Upper lobe of left lung (tissue), 6 donors: ENCODE measurements at regions not wholly inside any gene's neighbourhood (a gene's known extent, or its start where the extent isn't known, plus 50 kb on each side); places are given as distances from the start of the nearest gene placed in this dataset.

Experiments used
- ATAC-seq, 2 donors: fragments of 200-7000 bp; cut with Tn5 transposase; one replicate each; pipeline ENCODE4 v1.9.1; 2022; ENCODE audit warnings: mild to moderate bottlenecking in 2 of 2, moderate library complexity in 2 of 2; ENCODE audit not compliant: low FRiP score in 2 of 2
- DNase-seq, 2 donors: peaks; one replicate each; pipeline ENCODE4 v3.0.0-alpha.2; 2019 to 2020
- H3K27ac ChIP-seq, 4 donors: fragments of 200-600 bp; sonication (generic); one replicate each; pipeline ENCODE4 v1.5.1; 2016 to 2019
- H3K27me3 ChIP-seq, 4 donors: fragments of 200-600 bp; sonication (generic); one replicate each; pipeline ENCODE4 v1.5.1; 2017 to 2019
- H3K36me3 ChIP-seq, 4 donors: fragments of 200-600 bp; sonication (generic); one replicate each; pipeline ENCODE4 v1.5.1; 2016 to 2019
- H3K4me1 ChIP-seq, 4 donors: fragments of 200-600 bp; sonication (generic); one replicate each; pipeline ENCODE4 v1.5.1; 2018 to 2019
- H3K4me3 ChIP-seq, 4 donors: fragments of 200-600 bp; sonication (generic); one replicate each; pipeline ENCODE4 v1.5.1; 2017 to 2019; ENCODE audit warnings: mild to moderate bottlenecking in 2 of 4, moderate library complexity in 1 of 4
- H3K9me3 ChIP-seq, 4 donors: fragments of 200-600 bp; sonication (generic); one replicate each; pipeline ENCODE4 v1.5.1; 2018 to 2019
- EP300 ChIP-seq, 4 donors: sonication (generic); formaldehyde crosslinking; IDR thresholded peaks; one replicate each; pipeline ENCODE4 v1.5.1; 2017; ENCODE audit warnings: antibody characterized with exemption in 4 of 4, control low read depth in 2 of 4
- POLR2A ChIP-seq, 4 donors: fragments of 450-650 bp; IDR thresholded peaks; one replicate each; pipeline ENCODE4 v1.5.1; 2016 to 2017; ENCODE audit warnings: antibody characterized with exemption in 4 of 4, mild to moderate bottlenecking in 2 of 4
- POLR2AphosphoS5 ChIP-seq, 2 donors: sonication (generic); formaldehyde crosslinking; IDR thresholded peaks; one replicate each; pipeline ENCODE4 v1.5.1; 2017; ENCODE audit warnings: antibody characterized with exemption in 2 of 2
- WGBS, 2 donors: methylation state at CpG; one replicate each; pipeline ENCODE4 v1.1.5; 2017 to 2018; 5-methylcytosine and 5-hydroxymethylcytosine counted together
- TF ChIP-seq, protein P1 (sequence below), 6 experiments: fragments of 450-650 bp in 4 of 6; fragments of 200-600 bp in 2 of 6; sonication (generic) in 2 of 6; IDR thresholded peaks; one replicate each; pipeline ENCODE4 v1.5.1; 2016 to 2019; ENCODE audit warnings: antibody characterized with exemption in 6 of 6
- donor health status: DM: no; HTN: no; CAD: no; lungs with moderate emphysema.
- donor health status: DM: no; HTN: yes; CAD: no; lungs with severe emphysema.

DNA sequence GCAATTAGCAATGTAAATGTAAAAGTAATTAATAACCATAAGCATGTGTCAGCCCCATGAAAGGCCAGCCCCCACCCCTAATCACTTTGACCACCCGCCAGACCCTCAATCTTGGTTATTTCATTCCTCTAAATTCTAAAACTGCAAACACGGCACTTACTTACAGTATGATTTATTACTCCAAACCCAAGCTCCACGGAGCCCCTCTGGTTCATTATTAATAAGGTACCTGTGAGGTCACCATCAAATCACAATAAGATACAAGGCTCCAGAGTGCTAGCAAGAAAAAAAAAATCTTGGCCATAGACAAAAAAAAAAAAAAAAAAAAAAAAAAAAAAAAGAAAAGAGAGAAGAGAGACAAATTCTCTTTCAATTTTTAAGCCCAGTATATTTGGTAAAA, 879.5 kb downstream of the TDRD15 start:
- Histone ChIP-seq H3K27ac (no peak overlapping the region), H3K9me3 (no peaks in the 10 kb centered on the region), H3K4me1 (no peaks in the 10 kb centered on the region), H3K27me3 (no peaks in the 10 kb centered on the region), H3K4me3 (no peak overlapping the region), H3K36me3 (no peaks in the 10 kb centered on the region)
- DNase-seq = no peak
- TF ChIP-seq POLR2AphosphoS5 (IDR thresholded peaks at IDR 0.05) (no peak), EP300 (IDR thresholded peaks at IDR 0.05) (no peak), POLR2A (IDR thresholded peaks at IDR 0.05) (no peak)
- TF ChIP-seq, protein P1, sequence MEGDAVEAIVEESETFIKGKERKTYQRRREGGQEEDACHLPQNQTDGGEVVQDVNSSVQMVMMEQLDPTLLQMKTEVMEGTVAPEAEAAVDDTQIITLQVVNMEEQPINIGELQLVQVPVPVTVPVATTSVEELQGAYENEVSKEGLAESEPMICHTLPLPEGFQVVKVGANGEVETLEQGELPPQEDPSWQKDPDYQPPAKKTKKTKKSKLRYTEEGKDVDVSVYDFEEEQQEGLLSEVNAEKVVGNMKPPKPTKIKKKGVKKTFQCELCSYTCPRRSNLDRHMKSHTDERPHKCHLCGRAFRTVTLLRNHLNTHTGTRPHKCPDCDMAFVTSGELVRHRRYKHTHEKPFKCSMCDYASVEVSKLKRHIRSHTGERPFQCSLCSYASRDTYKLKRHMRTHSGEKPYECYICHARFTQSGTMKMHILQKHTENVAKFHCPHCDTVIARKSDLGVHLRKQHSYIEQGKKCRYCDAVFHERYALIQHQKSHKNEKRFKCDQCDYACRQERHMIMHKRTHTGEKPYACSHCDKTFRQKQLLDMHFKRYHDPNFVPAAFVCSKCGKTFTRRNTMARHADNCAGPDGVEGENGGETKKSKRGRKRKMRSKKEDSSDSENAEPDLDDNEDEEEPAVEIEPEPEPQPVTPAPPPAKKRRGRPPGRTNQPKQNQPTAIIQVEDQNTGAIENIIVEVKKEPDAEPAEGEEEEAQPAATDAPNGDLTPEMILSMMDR (IDR thresholded peaks at IDR 0.05) = no peak
- WGBS, 2 donors = 59 to 67% methylated on average over 3 of the region's 3 CpGs
- no peak for ATAC-seq

DNA sequence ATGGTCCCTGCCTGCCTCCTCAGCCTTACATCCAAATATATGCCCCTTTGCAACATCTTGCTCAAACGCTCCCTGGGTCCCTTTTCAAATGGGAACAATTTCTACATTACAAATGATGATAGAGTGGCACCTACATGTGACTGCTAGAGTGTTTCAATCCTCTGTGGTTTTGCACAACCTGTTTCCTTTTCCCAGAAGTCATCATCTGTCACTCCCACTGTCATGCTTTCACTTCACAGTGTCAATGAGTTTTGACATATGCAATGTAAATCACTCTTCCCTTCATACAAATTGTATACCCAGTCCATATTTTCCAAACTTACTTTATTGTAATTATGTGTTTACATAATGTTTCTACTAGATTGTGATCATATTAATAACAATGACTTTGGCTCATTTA, 887.3 kb downstream of the TDRD15 start:
- H3K27ac ChIP-seq = no peak overlapping the region
- H3K9me3 ChIP-seq = no peaks in the 10 kb centered on the region
- H3K4me3 ChIP-seq = no peak overlapping the region
- ATAC-seq (no peak), DNase-seq (no peak)
- no peaks in the 10 kb centered on the region for H3K4me1 ChIP-seq
- TF ChIP-seq POLR2AphosphoS5 (IDR thresholded peaks at IDR 0.05) (no peak), POLR2A (IDR thresholded peaks at IDR 0.05) (no peak), EP300 (IDR thresholded peaks at IDR 0.05) (no peak)
- TF ChIP-seq, protein P1 (IDR thresholded peaks at IDR 0.05) = no peak
- 67 to 72% methylated on average over 1 of the region's 1 CpG for WGBS, 2 donors
- H3K27me3 ChIP-seq = no peaks in the 10 kb centered on the region
- no peaks in the 10 kb centered on the region for H3K36me3 ChIP-seq

DNA sequence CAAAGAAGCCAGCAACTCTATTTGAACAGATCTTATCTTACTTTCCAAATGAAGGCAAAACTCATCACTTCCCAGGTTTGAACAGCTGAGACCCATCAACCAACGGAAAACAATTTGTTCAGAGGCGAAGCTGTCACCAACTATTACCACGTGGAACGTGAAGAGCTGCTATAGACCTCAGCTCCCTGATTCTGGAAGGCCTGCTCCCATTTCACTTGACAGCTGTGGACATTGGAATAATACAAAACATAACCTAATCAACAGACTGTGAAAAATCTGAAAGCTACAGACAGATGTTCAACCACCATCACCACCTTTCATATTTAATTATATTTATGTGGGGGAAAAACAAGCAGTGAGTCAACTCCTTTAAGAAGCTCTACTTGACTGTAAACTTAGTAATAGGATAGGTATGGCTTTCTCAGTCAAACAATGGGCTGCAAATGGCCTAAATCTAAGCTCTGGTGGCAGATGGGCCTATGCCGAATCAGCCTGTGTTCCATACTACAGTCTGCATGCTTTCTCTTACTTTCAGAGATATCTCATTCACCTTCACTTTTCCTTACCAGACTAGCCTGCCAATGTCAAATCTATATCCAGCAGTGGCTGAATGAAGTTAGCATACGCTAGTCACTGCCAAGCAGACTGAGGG, 896.4 kb downstream of the TDRD15 start:
- DNase-seq = no peak

DNA sequence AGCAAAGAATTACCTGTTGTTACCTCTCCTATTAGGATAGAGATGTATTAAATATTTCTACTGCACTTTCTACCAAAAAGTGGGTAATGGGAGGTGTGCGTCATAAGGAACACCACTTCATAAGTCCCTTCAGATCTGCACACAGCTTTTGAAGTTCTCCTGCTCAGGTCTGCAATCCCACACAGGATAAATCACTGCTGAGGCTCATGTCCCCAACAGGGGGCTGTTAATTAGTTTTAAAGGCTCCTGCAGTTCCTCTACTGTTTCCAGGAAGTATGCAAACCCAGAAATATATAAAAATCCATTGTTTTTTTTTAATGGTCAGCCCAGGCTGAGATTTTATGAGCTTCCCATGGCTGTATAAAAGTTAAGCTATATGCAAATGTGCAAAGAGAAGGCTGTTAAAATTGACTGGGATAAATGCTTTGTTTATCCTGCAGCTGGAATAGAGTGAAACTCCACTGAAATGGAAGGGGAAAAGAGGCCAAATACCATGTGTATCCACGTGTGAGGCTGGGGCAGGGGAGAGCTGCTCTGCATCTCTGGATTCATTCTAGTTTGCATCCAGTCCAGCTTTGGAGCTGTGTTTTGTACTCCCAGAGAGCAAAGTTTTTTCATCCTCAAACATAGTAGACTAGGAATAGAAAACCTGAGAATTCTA, 903.7 kb downstream of the TDRD15 start:
- no peak for TF ChIP-seq POLR2AphosphoS5 (IDR thresholded peaks at IDR 0.05)
- TF ChIP-seq POLR2A (IDR thresholded peaks at IDR 0.05) = no peak
- no peak for TF ChIP-seq EP300 (IDR thresholded peaks at IDR 0.05)
- TF ChIP-seq, protein P1 (IDR thresholded peaks at IDR 0.05) = no peak
- Histone ChIP-seq H3K9me3 (no peaks in the 10 kb centered on the region), H3K27me3 (no peaks in the 10 kb centered on the region), H3K36me3 (no peaks in the 10 kb centered on the region), H3K4me3 (no peak overlapping the region), H3K4me1 (no peaks in the 10 kb centered on the region), H3K27ac (no peak overlapping the region)
- DNase-seq (no peak), ATAC-seq (no peak)
- 52% methylated on average over 2 of the region's 2 CpGs for WGBS, 2 donors

More for the DNA sequence above, 896.4 kb downstream of the TDRD15 start:
- Histone ChIP-seq H3K27me3 (no peaks in the 10 kb centered on the region), H3K4me1 (no peaks in the 10 kb centered on the region), H3K4me3 (no peak overlapping the region), H3K27ac (no peak overlapping the region), H3K36me3 (no peaks in the 10 kb centered on the region), H3K9me3 (no peaks in the 10 kb centered on the region)
- TF ChIP-seq, protein P1 (IDR thresholded peaks at IDR 0.05) = no peak
- TF ChIP-seq POLR2A (IDR thresholded peaks at IDR 0.05) (no peak), EP300 (IDR thresholded peaks at IDR 0.05) (no peak), POLR2AphosphoS5 (IDR thresholded peaks at IDR 0.05) (no peak)
- ATAC-seq = no peak
- WGBS, 2 donors = 61 to 72% methylated on average over 6 of the region's 6 CpGs
